SK-N-MC (cell line): ENCODE measurements at regions not wholly inside any gene's neighbourhood (a gene's known extent, or its start where the extent isn't known, plus 50 kb on each side); places are given as distances from the start of the nearest gene placed in this dataset.

Source experiments
- DNase-seq: peaks from one replicate; pipeline ENCODE4 v3.0.0-alpha.2; 2011; ENCODE audit warnings: low read depth, low spot score
- H3K27ac ChIP-seq: fragments of 200-600 bp; sonication (generic); 2 replicates; pipeline ENCODE4 v1.5.1; 2016; ENCODE audit warnings: mixed run types
- H3K36me3 ChIP-seq: fragments of 200-600 bp; sonication (generic); 2 replicates; pipeline ENCODE4 v1.6.1; 2017; ENCODE audit warnings: antibody characterized with exemption, low read length, mixed read lengths; ENCODE audit not compliant: insufficient read depth
- H3K4me3 ChIP-seq: fragments of 200-600 bp; sonication (generic); 2 replicates; pipeline ENCODE4 v1.5.1; 2016
- H3K9ac ChIP-seq: fragments of 200-600 bp; sonication (generic); 2 replicates; pipeline ENCODE4 v1.8.0; 2017; ENCODE audit warnings: mixed run types, mixed read lengths; ENCODE audit not compliant: insufficient read length
- H3K9me3 ChIP-seq: fragments of 200-600 bp; sonication (generic); 2 replicates; pipeline ENCODE4 v1.6.1; 2017; ENCODE audit warnings: low read depth, mild to moderate bottlenecking, antibody characterized with exemption, low read length, moderate library complexity, mixed read lengths
- EZH2 ChIP-seq: fragments of 200-600 bp; sonication (generic); IDR thresholded peaks from one replicate; pipeline ENCODE4 v1.6.1; 2017; ENCODE audit warnings: antibody characterized with exemption
- FOXP2 ChIP-seq: optimal IDR thresholded peaks from 2 replicates; pipeline ENCODE3; 2011; ENCODE audit warnings: mild to moderate bottlenecking, moderate library complexity; ENCODE audit not compliant: insufficient read depth; ENCODE audit errors: extremely low read length, control extremely low read depth
- POLR2AphosphoS5 ChIP-seq: IDR thresholded peaks from 2 replicates; pipeline ENCODE4 v1.6.1; 2012; ENCODE audit warnings: mild to moderate bottlenecking, low read depth, low read length, borderline replicate concordance

DNA sequence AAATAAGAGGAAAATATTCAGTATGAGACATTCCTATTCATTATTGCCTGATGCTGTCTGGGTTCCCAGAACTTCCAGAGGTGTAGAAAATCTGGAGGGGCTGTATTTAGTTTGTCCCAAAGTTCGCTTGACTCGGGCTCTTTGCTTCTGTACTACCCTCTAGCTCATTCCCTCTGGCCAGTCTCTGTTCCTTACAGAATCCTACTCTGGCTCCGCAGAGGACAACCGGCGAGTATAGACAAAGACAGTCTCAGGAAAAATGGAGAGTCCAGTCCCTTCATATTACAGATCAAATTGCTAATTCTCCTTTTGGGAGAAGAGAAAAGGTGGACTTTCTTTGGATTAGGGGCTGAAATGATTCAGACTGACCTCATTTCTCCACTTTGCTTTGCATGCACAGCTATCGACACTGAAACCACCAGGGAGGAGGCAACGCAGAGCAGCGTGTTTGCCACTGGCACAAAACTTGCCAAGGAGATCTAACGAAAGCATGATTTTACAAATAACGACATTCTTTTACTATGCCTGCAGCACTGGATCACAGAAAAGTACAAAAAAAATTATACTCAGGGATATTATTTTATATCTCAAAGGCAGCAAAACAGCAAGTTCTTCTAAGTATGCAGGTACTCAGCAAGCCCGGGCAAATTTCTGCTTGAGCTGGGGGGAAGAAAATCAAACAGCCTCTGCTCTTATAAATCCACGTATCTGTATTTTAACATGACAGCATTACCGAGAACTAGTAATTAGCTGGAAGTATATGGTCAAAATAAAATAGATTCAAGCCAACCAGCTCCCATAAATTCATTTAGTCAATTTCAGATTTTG, 279.7 kb downstream of the NPR3 start:
- no peak for TF ChIP-seq FOXP2
- no peak for TF ChIP-seq EZH2
- TF ChIP-seq POLR2AphosphoS5: no peak
- H3K36me3 ChIP-seq: no peaks in the 10 kb centered on the region
- no peaks in the 10 kb centered on the region for H3K9me3 ChIP-seq
- no peak for DNase-seq
- H3K4me3 ChIP-seq: no peak overlapping the region
- H3K9ac ChIP-seq: no peak overlapping the region
- no peak overlapping the region for H3K27ac ChIP-seq

DNA sequence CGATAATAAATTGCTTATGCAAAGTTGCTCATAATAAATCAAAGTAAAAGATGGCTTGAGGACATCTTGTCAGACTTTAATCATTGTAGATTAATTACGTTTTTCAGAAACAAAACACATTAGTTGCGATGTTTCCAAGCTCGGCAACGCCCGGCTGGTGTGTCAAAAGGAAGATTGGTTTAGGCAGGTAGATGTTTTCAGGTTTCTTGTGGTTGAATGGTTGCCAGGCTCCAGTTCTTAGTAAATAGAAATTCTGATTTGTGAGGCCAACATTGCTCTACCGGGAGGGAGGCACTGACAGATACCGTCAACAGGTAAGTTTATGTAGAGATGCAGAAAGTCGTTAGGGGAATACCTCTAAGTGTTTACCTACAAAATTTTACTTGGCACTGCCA, 280.3 kb downstream of the NPR3 start:
- Histone ChIP-seq H3K9me3 (no peaks in the 10 kb centered on the region), H3K36me3 (no peaks in the 10 kb centered on the region), H3K9ac (no peak overlapping the region), H3K4me3 (no peak overlapping the region), H3K27ac (no peak overlapping the region)
- TF ChIP-seq FOXP2 (no peak), POLR2AphosphoS5 (no peak), EZH2 (no peak)
- DNase-seq: no peak

DNA sequence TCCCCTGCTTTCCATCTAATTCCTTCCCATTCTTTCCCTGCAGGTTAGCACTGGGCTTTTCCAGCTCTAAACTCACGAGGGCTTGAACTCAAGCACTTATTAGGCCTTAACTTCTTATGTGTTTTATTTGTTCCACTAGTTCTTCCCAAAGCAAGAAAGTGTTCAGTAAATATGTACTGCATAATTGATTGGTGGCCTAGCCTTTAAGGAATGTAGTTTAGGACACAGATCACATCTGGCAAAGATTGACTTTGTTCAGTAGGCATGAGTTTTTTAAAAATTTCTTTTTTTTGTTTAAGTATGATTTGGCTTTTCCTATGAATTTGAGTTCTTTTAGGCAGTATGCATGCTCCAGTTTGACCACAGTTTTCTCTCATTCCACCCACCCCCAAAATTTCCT, 285.2 kb downstream of the NPR3 start:
- no peak for DNase-seq
- Histone ChIP-seq H3K4me3 (no peak overlapping the region), H3K9ac (no peak overlapping the region), H3K9me3 (no peaks in the 10 kb centered on the region), H3K27ac (no peak overlapping the region), H3K36me3 (no peaks in the 10 kb centered on the region)
- TF ChIP-seq EZH2: no peak
- TF ChIP-seq POLR2AphosphoS5: no peak
- TF ChIP-seq FOXP2: no peak

DNA sequence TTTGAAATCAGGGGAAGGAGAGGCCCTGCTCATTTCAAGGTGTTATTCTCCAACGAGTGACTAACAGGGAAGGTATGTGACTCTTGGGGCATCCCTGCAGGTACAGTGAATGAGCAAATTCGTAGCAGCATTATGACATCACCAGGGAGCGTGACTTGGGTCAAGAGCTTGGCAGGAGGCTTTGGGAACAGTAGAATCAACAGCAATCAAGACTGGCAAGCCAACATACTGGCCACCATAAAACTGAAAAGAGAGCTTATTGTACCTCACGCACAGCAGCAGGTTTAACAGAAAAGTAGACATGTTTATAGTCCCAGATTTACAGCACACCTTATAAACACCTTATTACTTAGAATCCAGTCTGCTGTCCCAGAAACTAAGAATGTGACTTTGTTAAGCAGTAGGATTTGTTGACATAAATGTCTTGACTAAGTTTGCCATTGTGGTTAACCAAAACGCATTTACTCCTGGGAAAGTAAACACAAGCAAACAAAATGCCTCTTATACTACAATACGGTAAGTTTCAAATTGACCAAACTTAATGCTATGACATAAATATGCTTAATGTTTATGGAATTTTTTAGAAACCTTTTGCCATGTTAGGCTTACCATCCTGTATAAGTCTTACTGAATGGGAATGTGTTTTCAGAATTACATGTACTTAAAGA, 297.8 kb downstream of the NPR3 start:
- Histone ChIP-seq H3K36me3 (no peaks in the 10 kb centered on the region), H3K9me3 (no peaks in the 10 kb centered on the region), H3K4me3 (no peak overlapping the region), H3K27ac (no peak overlapping the region), H3K9ac (no peak overlapping the region)
- no peak for DNase-seq
- no peak for TF ChIP-seq FOXP2
- TF ChIP-seq POLR2AphosphoS5: no peak

DNA sequence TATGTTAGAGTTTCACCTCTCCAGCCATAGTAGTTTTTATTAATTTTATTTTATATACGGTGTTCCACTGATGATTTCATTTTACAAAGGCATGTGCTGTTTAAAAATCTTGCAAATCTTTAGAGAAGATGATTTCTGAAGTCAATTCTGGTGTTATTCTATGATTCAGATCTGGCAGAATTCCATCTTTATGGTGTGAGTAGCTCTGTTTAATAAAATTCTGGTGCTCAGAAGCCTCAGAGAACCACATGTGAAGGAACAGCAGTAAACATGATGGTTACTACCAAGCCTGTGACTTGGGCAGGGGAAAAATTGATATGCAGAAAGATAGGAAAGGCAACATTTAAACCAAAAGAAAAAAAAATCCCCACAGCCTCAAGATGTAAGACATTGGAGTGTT, 299.7 kb downstream of the NPR3 start:
- DNase-seq: no peak
- no peak overlapping the region for H3K9ac ChIP-seq
- TF ChIP-seq FOXP2: no peak
- TF ChIP-seq EZH2: no peak
- no peak for TF ChIP-seq POLR2AphosphoS5
- H3K27ac ChIP-seq: no peak overlapping the region
- no peak overlapping the region for H3K4me3 ChIP-seq
- H3K36me3 ChIP-seq: no peaks in the 10 kb centered on the region
- no peaks in the 10 kb centered on the region for H3K9me3 ChIP-seq

DNA sequence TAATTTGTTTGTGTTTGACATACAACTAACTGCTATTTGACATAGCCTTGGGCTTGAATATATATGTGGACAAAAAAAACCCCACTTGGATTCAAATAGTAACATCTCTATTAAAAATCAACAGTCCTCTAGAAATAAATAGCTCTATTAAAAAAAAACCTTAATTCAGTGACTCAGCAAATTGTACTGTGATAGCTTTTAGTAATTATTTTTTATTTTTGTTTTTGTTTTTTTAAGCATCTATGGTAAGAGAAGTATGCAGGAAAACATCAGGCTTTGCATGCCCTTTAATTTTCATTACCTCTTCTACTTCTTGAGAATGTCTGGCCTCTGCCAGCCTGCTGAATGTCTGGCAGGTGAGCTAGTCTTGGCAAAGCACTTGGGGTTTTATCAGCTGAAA, 300.7 kb downstream of the NPR3 start:
- TF ChIP-seq FOXP2 (no peak), EZH2 (no peak), POLR2AphosphoS5 (no peak)
- H3K9ac ChIP-seq: no peak overlapping the region
- H3K36me3 ChIP-seq: no peaks in the 10 kb centered on the region
- DNase-seq: no peak
- H3K4me3 ChIP-seq: no peak overlapping the region
- no peak overlapping the region for H3K27ac ChIP-seq
- no peaks in the 10 kb centered on the region for H3K9me3 ChIP-seq

DNA sequence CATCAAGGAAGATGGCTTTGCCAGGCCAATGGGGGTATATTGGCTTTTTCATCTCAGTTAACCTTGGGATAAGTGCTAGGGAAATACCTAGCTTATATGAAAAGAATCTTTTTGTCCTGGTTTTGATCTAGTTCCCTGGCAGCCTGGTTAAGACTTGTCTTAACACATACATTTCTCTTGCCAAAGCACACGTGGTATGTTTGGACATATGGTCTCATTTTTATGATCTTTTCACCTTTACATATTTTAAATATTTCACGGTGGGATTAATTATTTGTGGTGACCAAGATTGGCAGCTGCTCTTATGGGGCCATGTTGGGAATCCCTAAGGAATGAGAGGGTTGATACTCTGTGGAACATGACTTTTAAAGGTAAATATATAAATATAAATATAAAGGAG, 312.5 kb downstream of the NPR3 start:
- H3K27ac ChIP-seq: no peak overlapping the region
- no peak for DNase-seq
- TF ChIP-seq POLR2AphosphoS5 (no peak), FOXP2 (no peak)

DNA sequence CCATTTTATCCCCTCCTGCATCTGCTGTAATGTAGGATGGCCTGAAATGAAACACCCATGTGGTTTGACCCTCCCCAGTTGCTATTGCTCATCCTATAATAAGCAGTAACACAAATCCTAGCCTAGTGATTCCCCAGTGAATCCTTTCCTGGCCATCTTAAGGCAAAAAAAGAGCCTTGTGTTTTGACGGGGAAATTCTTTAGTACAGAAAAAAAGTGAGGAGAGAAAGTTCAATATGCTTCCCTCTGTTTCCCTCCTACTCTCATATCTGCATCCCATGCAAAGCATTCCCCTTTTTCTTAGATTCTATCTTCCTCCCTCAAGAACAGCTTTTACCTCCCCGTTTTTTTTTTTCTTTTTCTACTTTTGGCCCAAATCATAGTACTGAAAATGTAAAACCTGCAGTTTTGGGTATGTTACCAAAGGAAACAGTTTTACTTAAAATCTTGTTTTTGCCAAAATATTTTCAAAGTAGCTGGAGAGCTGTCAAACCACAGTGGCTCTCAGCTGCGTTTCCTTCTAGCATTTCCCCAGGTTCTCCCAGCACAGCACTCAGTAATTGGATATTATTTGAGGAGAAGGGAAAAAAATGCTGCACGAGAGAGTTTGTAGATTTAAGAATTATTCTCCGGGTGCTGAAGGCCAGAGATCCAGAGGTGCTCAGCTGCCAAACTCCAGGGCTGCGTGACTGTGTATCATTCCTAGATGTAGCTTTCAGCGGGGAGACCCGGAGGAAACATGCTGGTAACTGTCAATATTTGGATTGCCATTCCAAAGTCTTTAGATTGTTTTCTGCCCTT, 321.4 kb downstream of the NPR3 start:
- no peaks in the 10 kb centered on the region for H3K36me3 ChIP-seq
- DNase-seq: no peak
- H3K9ac ChIP-seq: no peak overlapping the region
- no peak for TF ChIP-seq POLR2AphosphoS5
- TF ChIP-seq EZH2: no peak
- no peak for TF ChIP-seq FOXP2
- no peak overlapping the region for H3K27ac ChIP-seq
- no peak overlapping the region for H3K4me3 ChIP-seq
- H3K9me3 ChIP-seq: no peaks in the 10 kb centered on the region

More for the DNA sequence above, 312.5 kb downstream of the NPR3 start:
- no peaks in the 10 kb centered on the region for H3K36me3 ChIP-seq
- no peaks in the 10 kb centered on the region for H3K9me3 ChIP-seq
- no peak overlapping the region for H3K4me3 ChIP-seq
- H3K9ac ChIP-seq: no peak overlapping the region

DNA sequence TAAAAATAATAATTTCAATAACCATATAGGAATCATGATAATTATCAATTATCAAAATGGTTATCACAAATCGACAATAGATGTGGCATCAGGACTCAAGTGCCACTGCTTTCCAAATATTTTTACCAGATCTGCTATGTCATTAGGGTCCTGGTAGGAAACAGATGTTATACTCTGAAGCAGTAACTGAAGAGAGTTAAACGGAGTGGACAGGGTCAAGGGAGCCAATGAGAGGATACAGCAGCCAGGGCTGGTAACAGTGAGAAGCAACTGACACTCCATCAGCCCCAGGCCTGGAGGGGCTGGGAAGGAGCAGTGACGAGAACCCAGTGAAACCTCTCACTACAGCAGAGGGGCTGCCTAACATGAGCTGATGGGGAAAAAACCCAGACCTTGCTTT, 322.4 kb downstream of the NPR3 start:
- Histone ChIP-seq H3K4me3 (no peak overlapping the region), H3K9ac (no peak overlapping the region), H3K36me3 (no peaks in the 10 kb centered on the region), H3K9me3 (no peaks in the 10 kb centered on the region), H3K27ac (no peak overlapping the region)
- TF ChIP-seq EZH2: no peak
- no peak for TF ChIP-seq POLR2AphosphoS5
- TF ChIP-seq FOXP2: no peak
- no peak for DNase-seq
